ENCODE measurements at regions not wholly inside any gene's neighbourhood (a gene's known extent, or its start where the extent isn't known, plus 50 kb on each side); places are given as distances from the start of the nearest gene placed in this dataset.

GRCh38 chr3:118811236-118811732, 223.4 kb downstream of the IGSF11 start:
- TF ChIP-seq CTCF (IDR thresholded peaks at IDR 0.05; ENCODE audit: low read length) (no peak), EZH2phosphoT487 (IDR thresholded peaks at IDR 0.05; ENCODE audit: low read length) (no peak), EZH2 (optimal IDR thresholded peaks at IDR 0.05; ENCODE audit: low read depth, low read length) (no peak)

Measured in MM.1S (cell line).